NB4 (cell line): ENCODE measurements at regions not wholly inside any gene's neighbourhood (a gene's known extent, or its start where the extent isn't known, plus 50 kb on each side); places are given as distances from the start of the nearest gene placed in this dataset.

ENCODE experiments used
- CTCF ChIP-seq: IDR thresholded peaks from one replicate; pipeline ENCODE4 v1.5.1; 2012; ENCODE audit warnings: low read depth, low read length
- MAX ChIP-seq: IDR thresholded peaks from 2 replicates; pipeline ENCODE4 v1.6.1; 2011; ENCODE audit warnings: low read depth, low read length
- POLR2A ChIP-seq: IDR thresholded peaks from 2 replicates; pipeline ENCODE4 v1.6.1; 2011; ENCODE audit warnings: mild to moderate bottlenecking; ENCODE audit not compliant: insufficient read length; ENCODE audit errors: extremely low read depth

- TF ChIP-seq POLR2A (no peak), MAX (no peak), CTCF (no peak)
Measured at GRCh38 chr7:106392144-106392543, 107.4 kb upstream of the NAMPT start.
